T47D (cell line): ENCODE measurements at regions not wholly inside any gene's neighbourhood (a gene's known extent, or its start where the extent isn't known, plus 50 kb on each side); places are given as distances from the start of the nearest gene placed in this dataset.
A peak's percentile ranks its signal among the peaks of the same experiment; 100 is the strongest.
"Not testable (repeated sequence)": the region's sequence is repeated elsewhere in the genome, so short reads cannot be mapped to it uniquely, and the experiment has no call there.

ENCODE experiments used
- DNase-seq, 2 experiments: peaks; one replicate each; pipeline versions ENCODE4 v3.0.0 to v3.0.0-alpha.2; 2011 to 2012; ENCODE audit warnings: low read depth in 1 of 2, low spot score in 1 of 2
- JUND ChIP-seq: IDR thresholded peaks from 2 replicates; pipeline ENCODE4 v1.6.1; 2012; ENCODE audit warnings: low read depth
- in situ Hi-C: cut with HindIII; loops from 2 replicates; pipeline ENCODE4 v1.10.0; 2016; ENCODE audit warnings: low sequenced_read_pairs, low pct_unique_long_range_greater_than_20kb

- in situ Hi-C loops, DNase-seq: not testable (repeated sequence)
Observed at GRCh38 chr16:16550824-16551223, 171.9 kb downstream of the NPIPA7 start.

- DNase-seq, in situ Hi-C loops: not testable (repeated sequence)
Observed at GRCh38 chr16:16552819-16553340, 173.9 kb downstream of the NPIPA7 start.

GRCh38 chr16:16559179-16559740 lies 180.3 kb downstream of the NPIPA7 start:
- DNase-seq, in situ Hi-C loops: not testable (repeated sequence)

- in situ Hi-C loops, DNase-seq: not testable (repeated sequence)
Observed at GRCh38 chr16:16561532-16561931, 182.6 kb downstream of the NPIPA7 start.

GRCh38 chr16:16563962-16564361 lies 185.0 kb downstream of the NPIPA7 start:
- DNase-seq, in situ Hi-C loops: not testable (repeated sequence)

GRCh38 chr16:16565326-16565725 lies 186.4 kb downstream of the NPIPA7 start:
- DNase-seq, in situ Hi-C loops: not testable (repeated sequence)

- DNase-seq, in situ Hi-C loops: not testable (repeated sequence)
Observed at GRCh38 chr16:16570055-16570454, 191.1 kb downstream of the NPIPA7 start.

GRCh38 chr16:16570874-16571273 lies 191.9 kb downstream of the NPIPA7 start:
- DNase-seq, in situ Hi-C loops: not testable (repeated sequence)

GRCh38 chr16:16572130-16572774 lies 193.3 kb downstream of the NPIPA7 start:
- in situ Hi-C loops, DNase-seq: not testable (repeated sequence)

GRCh38 chr16:16577062-16577461 lies 198.1 kb downstream of the NPIPA7 start:
- in situ Hi-C loops, DNase-seq: not testable (repeated sequence)

GRCh38 chr16:16578701-16579100 lies 199.8 kb downstream of the NPIPA7 start:
- TF ChIP-seq JUND = no peak
- in situ Hi-C loops = no loop called here
- DNase-seq = no peak

- in situ Hi-C loops, DNase-seq: not testable (repeated sequence)
Observed at GRCh38 chr16:16582916-16583315, 204.0 kb downstream of the NPIPA7 start.

GRCh38 chr16:16586073-16586651 lies 207.2 kb downstream of the NPIPA7 start:
- DNase-seq, in situ Hi-C loops: not testable (repeated sequence)

- DNase-seq, in situ Hi-C loops: not testable (repeated sequence)
Observed at GRCh38 chr16:16586969-16587368, 208.0 kb downstream of the NPIPA7 start.

- in situ Hi-C loops, DNase-seq: not testable (repeated sequence)
Observed at GRCh38 chr16:16588436-16588835, 209.5 kb downstream of the NPIPA7 start.

GRCh38 chr16:16590654-16591318 lies 211.8 kb downstream of the NPIPA7 start:
- in situ Hi-C loops, DNase-seq: not testable (repeated sequence)

GRCh38 chr16:16593156-16593863 lies 214.4 kb downstream of the NPIPA7 start:
- DNase-seq = peak in 1 of 2 experiments; percentile 5
- in situ Hi-C loops = not testable (repeated sequence)
